H1 (cell line): ENCODE measurements at regions not wholly inside any gene's neighbourhood (a gene's known extent, or its start where the extent isn't known, plus 50 kb on each side); places are given as distances from the start of the nearest gene placed in this dataset.

Experiments
- CTCF ChIA-PET: fragments of 300-600 bp; sonication (Branson Sonifier 250); formaldehyde crosslinking; loops from one replicate; lab custom pipeline; 2021; ENCODE audit not compliant: partially characterized antibody; lab: Charles Lee
- POLR2A ChIA-PET: fragments of 300-600 bp; sonication (Branson Sonifier 250); formaldehyde crosslinking; loops from one replicate; lab custom pipeline; 2021; ENCODE audit warnings: inconsistent platforms; ENCODE audit not compliant: partially characterized antibody; lab: Charles Lee
- DNase-seq, 2 experiments: peaks; one replicate each; pipeline versions ENCODE4 v3.0.0 to v3.0.0-alpha.2; 2010 to 2022; ENCODE audit warnings: low spot score in 2 of 2, low read depth in 1 of 2, mixed read lengths in 1 of 2
- FAIRE-seq: peaks from 2 replicates; lab custom pipeline; 2011; peaks lifted over from hg19 to GRCh38; lab: Jason Lieb, UNC
- H2AFZ ChIP-seq: 2 replicates; pipeline ENCODE4 v1.8.1; 2012; ENCODE audit warnings: low read length, inconsistent platforms
- H2AK5ac ChIP-seq: 2 replicates; pipeline ENCODE4 v1.6.1; 2013; ENCODE audit warnings: low read depth, low read length
- H2BK120ac ChIP-seq: replicated peaks from 2 replicates; pipeline ENCODE3; 2013; ENCODE audit warnings: low read depth, low read length, inconsistent platforms
- H2BK12ac ChIP-seq: 2 replicates; pipeline ENCODE4 v1.6.1; 2013; ENCODE audit warnings: low read depth, low read length
- H2BK15ac ChIP-seq: 2 replicates; pipeline ENCODE4 v1.6.1; 2013; ENCODE audit warnings: low read length
- H2BK20ac ChIP-seq: 2 replicates; pipeline ENCODE4 v1.6.1; 2013; ENCODE audit warnings: low read length
- H2BK5ac ChIP-seq: 2 replicates; pipeline ENCODE4 v1.6.1; 2013; ENCODE audit warnings: low read depth, low read length
- H3K14ac ChIP-seq: 2 replicates; pipeline ENCODE4 v1.6.1; 2013; ENCODE audit warnings: inconsistent platforms; ENCODE audit not compliant: insufficient read length
- H3K18ac ChIP-seq: 2 replicates; pipeline ENCODE4 v1.6.1; 2013; ENCODE audit warnings: low read length; ENCODE audit errors: extremely low read depth
- H3K23ac ChIP-seq: 2 replicates; pipeline ENCODE4 v1.6.1; 2013; ENCODE audit warnings: inconsistent platforms; ENCODE audit not compliant: insufficient read length
- H3K23me2 ChIP-seq: 2 replicates; pipeline ENCODE4 v1.6.1; 2013; ENCODE audit warnings: low read depth, low read length
- H3K27ac ChIP-seq: 2 replicates; pipeline ENCODE4 v1.6.1; 2011; ENCODE audit warnings: low read depth, low read length, inconsistent platforms
- H3K27me3 ChIP-seq, 4 experiments: replicated peaks in 1 of 4; 1 replicate in 1 of 4; 2 replicates in 3 of 4; pipeline versions ENCODE4 v1.6.1 to v1.8.1; 2011 to 2013; ENCODE audit warnings: low read length in 3 of 4, mild to moderate bottlenecking in 3 of 4, inconsistent platforms in 2 of 4, mixed read lengths in 2 of 4, moderate library complexity in 1 of 4; ENCODE audit not compliant: control insufficient read depth in 3 of 4, insufficient read depth in 3 of 4; ENCODE audit errors: extremely low read depth in 1 of 4
- H3K36me3 ChIP-seq, 4 experiments: 2 replicates each; pipeline versions ENCODE4 v1.6.1 to v1.8.1; 2011 to 2013; ENCODE audit warnings: mild to moderate bottlenecking in 4 of 4, low read length in 3 of 4, moderate library complexity in 2 of 4, control low read depth in 1 of 4, inconsistent platforms in 1 of 4; ENCODE audit not compliant: insufficient read depth in 4 of 4, control insufficient read depth in 2 of 4
- H3K4ac ChIP-seq: replicated peaks from 2 replicates; pipeline ENCODE3; 2013; ENCODE audit warnings: low read length, low read depth, mixed read lengths, inconsistent platforms; ENCODE audit not compliant: insufficient read length
- H3K4me1 ChIP-seq, 4 experiments: replicated peaks in 1 of 4; 1 replicate in 1 of 4; 2 replicates in 3 of 4; pipeline versions ENCODE4 v1.6.1 to v1.8.1; 2011 to 2013; ENCODE audit warnings: low read length in 3 of 4, inconsistent platforms in 2 of 4, mixed read lengths in 1 of 4; ENCODE audit not compliant: insufficient read depth in 4 of 4, control insufficient read depth in 3 of 4
- H3K4me2 ChIP-seq, 2 experiments: 2 replicates each; pipeline versions ENCODE4 v1.6.1 to v1.8.1; 2011 to 2013; ENCODE audit warnings: low read depth in 2 of 2, low read length in 2 of 2, control low read depth in 1 of 2, inconsistent platforms in 1 of 2, mild to moderate bottlenecking in 1 of 2; ENCODE audit not compliant: insufficient read depth in 1 of 2
- H3K4me3 ChIP-seq, 4 experiments: fragments of 200-600, 300-600 bp in 1 of 4; sonication (generic), shearing (Covaris generic), sonication (Bioruptor Twin) in 1 of 4; 2 replicates each; pipeline versions ENCODE4 v1.5.1 to v1.8.1; 2011 to 2016; ENCODE audit warnings: low read length in 4 of 4, low read depth in 3 of 4, control low read depth in 2 of 4, inconsistent platforms in 2 of 4, mild to moderate bottlenecking in 2 of 4, mixed read lengths in 1 of 4, moderate library complexity in 1 of 4; ENCODE audit not compliant: insufficient read depth in 2 of 4; ENCODE audit errors: extremely low read depth in 1 of 4
- H3K56ac ChIP-seq: replicated peaks from 2 replicates; pipeline ENCODE3; 2013; ENCODE audit warnings: low read depth, mild to moderate bottlenecking, mixed read lengths, low read length, inconsistent platforms; ENCODE audit not compliant: insufficient read length
- H3K79me1 ChIP-seq: 2 replicates; pipeline ENCODE4 v1.6.1; 2013; ENCODE audit warnings: low read depth, low read length, control low read depth
- H3K79me2 ChIP-seq, 2 experiments: 2 replicates each; pipeline versions ENCODE4 v1.6.1 to v1.8.1; 2012 to 2013; ENCODE audit warnings: low read length in 2 of 2, mild to moderate bottlenecking in 2 of 2, inconsistent platforms in 1 of 2; ENCODE audit not compliant: insufficient read depth in 2 of 2, control insufficient read depth in 1 of 2
- H3K9ac ChIP-seq, 4 experiments: replicated peaks in 1 of 4; 1 replicate in 1 of 4; 2 replicates in 3 of 4; pipeline versions ENCODE4 v1.6.1 to v1.8.1; 2011 to 2013; ENCODE audit warnings: low read depth in 3 of 4, low read length in 3 of 4, control low read depth in 2 of 4, mild to moderate bottlenecking in 2 of 4, moderate library complexity in 2 of 4, inconsistent platforms in 1 of 4; ENCODE audit errors: extremely low read depth in 1 of 4
- H3K9me3 ChIP-seq, 2 experiments: 2 replicates each; pipeline versions ENCODE4 v1.6.1 to v1.8.1; 2012 to 2013; ENCODE audit warnings: mild to moderate bottlenecking in 2 of 2, moderate library complexity in 2 of 2, control low read depth in 1 of 2, inconsistent platforms in 1 of 2, low read depth in 1 of 2, low read length in 1 of 2, mixed read lengths in 1 of 2; ENCODE audit not compliant: insufficient read depth in 2 of 2
- H4K20me1 ChIP-seq, 2 experiments: replicated peaks in 1 of 2; 2 replicates each; pipeline versions ENCODE3 to v1.8.1; 2011 to 2013; ENCODE audit warnings: inconsistent platforms in 2 of 2, low read length in 2 of 2, mild to moderate bottlenecking in 1 of 2; ENCODE audit not compliant: insufficient read depth in 2 of 2, control insufficient read depth in 1 of 2
- H4K5ac ChIP-seq: 2 replicates; pipeline ENCODE4 v1.6.1; 2013; ENCODE audit warnings: low read length, low read depth, mixed read lengths, inconsistent platforms; ENCODE audit not compliant: insufficient read length
- H4K8ac ChIP-seq: 2 replicates; pipeline ENCODE4 v1.8.0; 2013; ENCODE audit warnings: mild to moderate bottlenecking, moderate library complexity, low read length, inconsistent platforms; ENCODE audit not compliant: insufficient read depth; ENCODE audit errors: extremely low read depth
- H4K91ac ChIP-seq: replicated peaks from 2 replicates; pipeline ENCODE3; 2013; ENCODE audit warnings: low read length, mixed read lengths, inconsistent platforms; ENCODE audit not compliant: insufficient read length
- MAFK ChIP-seq: IDR thresholded peaks from 2 replicates; pipeline ENCODE4 v1.6.1; 2012; ENCODE audit warnings: low read depth, mild to moderate bottlenecking, improper control_type of control experiment, low read length
- POLR2A ChIP-seq, 2 experiments: IDR thresholded peaks; 1 replicate in 1 of 2; 2 replicates in 1 of 2; pipeline ENCODE4 v1.6.1; 2011; ENCODE audit warnings: low read depth in 2 of 2, low read length in 2 of 2, mild to moderate bottlenecking in 2 of 2; ENCODE audit errors: control extremely low read depth in 1 of 2
- SIRT6 ChIP-seq: IDR thresholded peaks from one replicate; pipeline ENCODE4 v1.7.1; 2012; ENCODE audit warnings: low read length, inconsistent platforms
- TEAD4 ChIP-seq: IDR thresholded peaks from 2 replicates; pipeline ENCODE4 v1.6.1; 2012; ENCODE audit warnings: low read depth, low read length, inconsistent platforms, mixed read lengths
- YY1 ChIP-seq: IDR thresholded peaks from 2 replicates; pipeline ENCODE4 v1.6.1; 2011; ENCODE audit warnings: low read depth, mild to moderate bottlenecking, low read length
- WGBS, 2 experiments: shearing (Covaris generic) in 1 of 2; methylation state at CpG; one replicate each; pipeline versions ENCODE4 v1.1.6 to v1.1.7; 2013 to 2015; ENCODE audit warnings: low lambda C conversion rate in 2 of 2, mixed read lengths in 2 of 2, inconsistent platforms in 1 of 2, low coverage in 1 of 2, missing lambda C conversion rate in 1 of 2; ENCODE audit not compliant: insufficient replicate concordance in 2 of 2, insufficient coverage in 1 of 2, insufficient read length in 1 of 2; ENCODE audit errors: extremely low coverage in 1 of 2, missing lambda C conversion rate in 1 of 2; 5-methylcytosine and 5-hydroxymethylcytosine counted together

DNA sequence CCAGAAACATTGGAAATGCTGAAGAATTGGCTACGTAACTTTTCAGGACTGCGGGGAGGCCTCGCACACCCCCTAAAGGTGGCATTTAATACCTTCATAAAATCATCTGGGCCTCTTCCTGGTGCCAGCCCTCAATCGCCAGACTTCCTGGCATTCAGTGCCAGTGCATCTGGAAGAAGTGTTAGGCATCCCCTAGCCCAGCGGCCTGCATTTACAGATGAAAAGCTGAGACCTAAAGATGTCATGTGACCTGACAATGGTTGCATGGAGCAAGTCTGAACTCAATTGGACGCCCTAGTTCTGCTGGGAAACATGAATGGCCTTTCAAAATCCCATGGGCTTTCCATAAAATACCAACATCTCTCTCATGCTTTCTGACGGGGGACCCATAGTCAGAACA lies 81.0 kb upstream of the TMEM45B start:
- no peak overlapping the region for H3K9ac ChIP-seq
- no peak for TF ChIP-seq YY1
- TF ChIP-seq SIRT6, result no peak
- no peak for TF ChIP-seq MAFK
- TF ChIP-seq TEAD4, result no peak
- no peak for TF ChIP-seq POLR2A (IDR thresholded peaks at IDR 0.05; ENCODE audit: control extremely low read depth in 1 of 2, low read depth in 2 of 2, low read length in 2 of 2)
- TF ChIP-seq, all 59 proteins: peak for 0
- no peaks in the 10 kb centered on the region for H3K79me2 ChIP-seq
- H3K18ac ChIP-seq, result no peak overlapping the region
- no peak overlapping the region for H2AFZ ChIP-seq
- H3K9me3 ChIP-seq, result no peaks in the 10 kb centered on the region
- H2BK15ac ChIP-seq, result no peak overlapping the region
- no peak overlapping the region for H4K91ac ChIP-seq
- no peaks in the 10 kb centered on the region for H3K27me3 ChIP-seq
- FAIRE-seq (no peak), DNase-seq (no peak)
- H2BK20ac ChIP-seq, result no peak overlapping the region
- no peak overlapping the region for H3K56ac ChIP-seq
- no peak overlapping the region for H4K8ac ChIP-seq
- no peak overlapping the region for H2BK5ac ChIP-seq
- H3K23me2 ChIP-seq, result no peaks in the 10 kb centered on the region
- no peak overlapping the region for H3K27ac ChIP-seq
- ChIA-PET CTCF (interaction anchor here (0.6 to 1.8 kb wide), 2 partner anchors 16 to 198 kb away, joined by 4 to 7 read pairs; no protein-coding TSS in a partner anchor), POLR2A (no interaction called here)
- H2AK5ac ChIP-seq, result no peak overlapping the region
- no peak overlapping the region for H3K14ac ChIP-seq
- no peaks in the 10 kb centered on the region for H4K20me1 ChIP-seq
- H3K4me2 ChIP-seq, result no peak overlapping the region
- H3K4ac ChIP-seq, result no peak overlapping the region
- no peak overlapping the region for H4K5ac ChIP-seq
- H2BK12ac ChIP-seq, result no peak overlapping the region
- H3K23ac ChIP-seq, result no peak overlapping the region
- H3K4me3 ChIP-seq, result no peak overlapping the region
- H3K79me1 ChIP-seq, result no peaks in the 10 kb centered on the region
- 88% methylated on average over 7 of the region's 7 CpGs; no CpG with 5 or more reads in 1 of the 2 experiments for WGBS, 2 experiments
- H3K36me3 ChIP-seq, result no peaks in the 10 kb centered on the region
- no peaks in the 10 kb centered on the region for H3K4me1 ChIP-seq
- H2BK120ac ChIP-seq, result no peak overlapping the region
